ENCODE measurements at regions not wholly inside any gene's neighbourhood (a gene's known extent, or its start where the extent isn't known, plus 50 kb on each side); places are given as distances from the start of the nearest gene placed in this dataset.

DNA sequence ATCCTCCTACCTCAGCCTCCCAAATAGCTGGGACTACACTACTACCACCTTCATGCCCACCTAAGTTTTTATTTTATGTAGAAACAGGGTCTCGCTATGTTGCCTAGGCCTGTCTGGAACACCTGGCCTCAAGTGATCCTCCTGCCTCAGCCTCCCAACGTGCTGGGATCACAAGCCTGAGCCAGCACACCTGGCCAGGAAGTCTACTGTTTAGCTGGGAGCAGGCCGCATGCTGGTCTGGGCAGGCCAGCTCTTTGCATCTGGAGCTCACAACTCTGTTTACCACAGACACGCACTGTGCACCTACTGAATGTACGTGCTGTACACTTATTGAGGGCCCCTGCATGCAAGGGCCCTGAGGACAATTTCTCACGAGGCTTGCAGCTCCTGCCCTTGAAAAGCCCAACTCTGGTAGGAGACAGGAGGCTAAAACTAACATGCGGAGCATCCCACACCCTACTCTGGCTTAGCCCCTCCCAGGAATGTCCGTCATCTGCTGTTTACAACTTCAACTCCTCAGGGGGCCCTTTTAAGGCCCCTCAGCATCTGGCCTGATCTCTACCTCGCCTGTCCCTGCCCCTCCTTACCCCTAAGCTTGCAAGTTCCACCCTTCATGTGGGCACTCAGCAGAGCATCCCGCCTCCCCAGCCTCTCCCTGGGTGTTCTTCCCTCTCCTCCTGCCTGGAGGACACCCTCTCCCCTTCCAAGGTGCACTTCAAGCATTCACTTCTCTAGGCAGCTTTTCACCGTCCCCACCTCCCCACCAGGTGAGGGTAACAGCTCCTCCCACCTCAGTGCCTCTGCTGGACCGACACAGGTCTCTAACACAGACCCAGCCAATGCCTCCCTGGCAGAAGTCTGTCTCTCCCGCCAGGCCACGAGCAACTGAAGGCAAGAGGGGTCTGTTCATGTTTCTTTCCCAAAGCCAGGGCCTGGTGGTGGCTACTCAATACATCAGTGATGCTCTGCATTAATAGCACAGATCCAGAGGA is 114.2 kb upstream of the UQCRFS1 start:
- H3K9ac ChIP-seq (ENCODE audit: low read depth in 1 of 2, low read length in 2 of 2): no peak overlapping the region
- H3K9me3 ChIP-seq (ENCODE audit: control insufficient read depth in 1 of 2, low read length in 2 of 2): peaks cover 0 to 5% of the 10 kb centered on the region in 2 donors
- H3K4me3 ChIP-seq (ENCODE audit: low read depth in 1 of 2, low read length in 2 of 2): no peak overlapping the region
- no peaks in the 10 kb centered on the region for H3K27me3 ChIP-seq (ENCODE audit: control insufficient read depth in 1 of 2, insufficient read depth in 2 of 2, low read length in 2 of 2)
- no peak overlapping the region for H3K27ac ChIP-seq (ENCODE audit: low read depth, low read length)
- no peaks in the 10 kb centered on the region for H3K36me3 ChIP-seq (ENCODE audit: control insufficient read depth in 1 of 2, insufficient read depth in 2 of 2, low read length in 2 of 2)
- no peaks in the 10 kb centered on the region for H3K4me1 ChIP-seq (ENCODE audit: control insufficient read depth in 1 of 2, insufficient read depth in 2 of 2, low read length in 2 of 2)

- no peak overlapping the region for H3K27ac ChIP-seq (ENCODE audit: low read depth, low read length)
- no peak overlapping the region for H3K4me3 ChIP-seq (ENCODE audit: low read depth in 1 of 2, low read length in 2 of 2)
- H3K9me3 ChIP-seq (ENCODE audit: control insufficient read depth in 1 of 2, low read length in 2 of 2): peaks cover 0 to 5% of the 10 kb centered on the region in 2 donors
- H3K9ac ChIP-seq (ENCODE audit: low read depth in 1 of 2, low read length in 2 of 2): no peak overlapping the region
- H3K36me3 ChIP-seq (ENCODE audit: control insufficient read depth in 1 of 2, insufficient read depth in 2 of 2, low read length in 2 of 2): no peaks in the 10 kb centered on the region
- H3K27me3 ChIP-seq (ENCODE audit: control insufficient read depth in 1 of 2, insufficient read depth in 2 of 2, low read length in 2 of 2): no peaks in the 10 kb centered on the region
- no peaks in the 10 kb centered on the region for H3K4me1 ChIP-seq (ENCODE audit: control insufficient read depth in 1 of 2, insufficient read depth in 2 of 2, low read length in 2 of 2)
These were observed 115.6 kb upstream of the UQCRFS1 start for GRCh38 chr19:29328586-29328985.

DNA sequence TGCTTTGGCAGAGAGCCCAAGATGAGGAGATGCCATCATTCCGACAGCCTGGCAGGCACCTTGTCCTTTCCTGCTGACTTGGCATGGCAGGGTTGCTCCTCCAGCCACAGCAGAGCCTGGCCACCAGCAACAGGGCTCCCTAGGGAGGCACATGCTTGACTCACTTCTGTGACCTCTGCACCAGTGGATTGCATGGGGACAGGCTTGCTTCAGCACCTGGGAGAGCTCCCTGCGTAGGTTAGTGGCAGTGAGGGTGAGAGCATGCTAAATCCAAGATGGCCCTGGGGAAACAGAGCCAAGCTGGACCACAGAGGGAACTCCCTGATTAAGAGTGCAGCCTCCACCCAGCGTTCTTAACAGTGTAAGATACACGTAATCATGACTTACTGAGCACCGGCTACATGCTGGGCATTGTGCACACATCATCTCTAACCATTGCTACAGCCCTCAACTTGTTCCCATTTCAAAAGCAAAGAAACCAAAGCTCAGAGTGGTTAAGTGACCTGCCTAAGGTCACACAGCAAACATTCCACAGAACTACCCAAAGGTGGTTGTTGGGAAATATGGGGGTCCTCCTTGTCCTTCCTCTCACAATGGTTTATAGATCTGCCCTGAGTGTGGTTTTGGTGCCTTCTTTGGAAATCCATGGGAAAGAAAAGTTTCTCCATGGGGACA is 116.6 kb upstream of the UQCRFS1 start:
- Histone ChIP-seq H3K36me3 (ENCODE audit: control insufficient read depth in 1 of 2, insufficient read depth in 2 of 2, low read length in 2 of 2) (no peaks in the 10 kb centered on the region), H3K27ac (ENCODE audit: low read depth, low read length) (no peak overlapping the region), H3K4me3 (ENCODE audit: low read depth in 1 of 2, low read length in 2 of 2) (no peak overlapping the region)

GRCh38 chr19:29336425-29336824 is 123.5 kb upstream of the UQCRFS1 start:
- Histone ChIP-seq H3K36me3 (ENCODE audit: control insufficient read depth in 1 of 2, insufficient read depth in 2 of 2, low read length in 2 of 2) (no peaks in the 10 kb centered on the region), H3K9me3 (ENCODE audit: control insufficient read depth in 1 of 2, low read length in 2 of 2) (peaks cover 0 to 6% of the 10 kb centered on the region in 2 donors), H3K27me3 (ENCODE audit: control insufficient read depth in 1 of 2, insufficient read depth in 2 of 2, low read length in 2 of 2) (no peaks in the 10 kb centered on the region), H3K27ac (ENCODE audit: low read depth, low read length) (no peak overlapping the region), H3K9ac (ENCODE audit: low read depth in 1 of 2, low read length in 2 of 2) (no peak overlapping the region), H3K4me3 (ENCODE audit: low read depth in 1 of 2, low read length in 2 of 2) (no peak overlapping the region), H3K4me1 (ENCODE audit: control insufficient read depth in 1 of 2, insufficient read depth in 2 of 2, low read length in 2 of 2) (no peaks in the 10 kb centered on the region)

More for the DNA sequence above, 116.6 kb upstream of the UQCRFS1 start:
- Histone ChIP-seq H3K4me1 (ENCODE audit: control insufficient read depth in 1 of 2, insufficient read depth in 2 of 2, low read length in 2 of 2) (no peaks in the 10 kb centered on the region), H3K9me3 (ENCODE audit: control insufficient read depth in 1 of 2, low read length in 2 of 2) (peaks cover 0 to 5% of the 10 kb centered on the region in 2 donors), H3K27me3 (ENCODE audit: control insufficient read depth in 1 of 2, insufficient read depth in 2 of 2, low read length in 2 of 2) (no peaks in the 10 kb centered on the region), H3K9ac (ENCODE audit: low read depth in 1 of 2, low read length in 2 of 2) (no peak overlapping the region)

- H3K36me3 ChIP-seq (ENCODE audit: control insufficient read depth in 1 of 2, insufficient read depth in 2 of 2, low read length in 2 of 2): no peaks in the 10 kb centered on the region
- no peak overlapping the region for H3K4me3 ChIP-seq (ENCODE audit: low read depth in 1 of 2, low read length in 2 of 2)
- peaks cover 0 to 8% of the 10 kb centered on the region in 2 donors for H3K9me3 ChIP-seq (ENCODE audit: control insufficient read depth in 1 of 2, low read length in 2 of 2)
- H3K9ac ChIP-seq (ENCODE audit: low read depth in 1 of 2, low read length in 2 of 2): no peak overlapping the region
- no peak overlapping the region for H3K27ac ChIP-seq (ENCODE audit: low read depth, low read length)
- H3K4me1 ChIP-seq (ENCODE audit: control insufficient read depth in 1 of 2, insufficient read depth in 2 of 2, low read length in 2 of 2): no peaks in the 10 kb centered on the region
- no peaks in the 10 kb centered on the region for H3K27me3 ChIP-seq (ENCODE audit: control insufficient read depth in 1 of 2, insufficient read depth in 2 of 2, low read length in 2 of 2)
These were observed 124.1 kb upstream of the UQCRFS1 start for GRCh38 chr19:29337029-29337428.

DNA sequence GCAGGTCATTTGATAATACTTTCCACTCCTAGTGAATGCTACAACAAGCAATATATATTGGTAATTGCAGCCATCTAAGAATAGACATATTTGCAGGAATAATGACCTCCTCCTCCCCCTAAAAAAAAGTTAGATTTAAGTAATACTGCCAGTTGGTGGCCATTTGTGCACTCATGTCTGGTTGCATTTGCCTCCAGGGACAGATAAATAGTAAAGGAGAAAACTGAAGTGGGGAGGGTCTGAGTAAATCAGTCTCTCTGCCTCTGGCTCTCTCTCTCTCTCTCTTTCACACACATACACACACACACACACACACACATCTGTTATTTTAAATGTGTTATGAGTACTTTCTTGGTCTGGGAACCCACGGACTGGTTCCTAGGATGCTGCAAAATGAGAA is 125.5 kb upstream of the UQCRFS1 start:
- no peaks in the 10 kb centered on the region for H3K36me3 ChIP-seq (ENCODE audit: control insufficient read depth in 1 of 2, insufficient read depth in 2 of 2, low read length in 2 of 2)
- H3K27ac ChIP-seq (ENCODE audit: low read depth, low read length): no peak overlapping the region
- H3K9ac ChIP-seq (ENCODE audit: low read depth in 1 of 2, low read length in 2 of 2): no peak overlapping the region
- H3K27me3 ChIP-seq (ENCODE audit: control insufficient read depth in 1 of 2, insufficient read depth in 2 of 2, low read length in 2 of 2): no peaks in the 10 kb centered on the region
- H3K9me3 ChIP-seq (ENCODE audit: control insufficient read depth in 1 of 2, low read length in 2 of 2): peaks cover 0 to 8% of the 10 kb centered on the region in 2 donors
- no peak overlapping the region for H3K4me3 ChIP-seq (ENCODE audit: low read depth in 1 of 2, low read length in 2 of 2)
- no peaks in the 10 kb centered on the region for H3K4me1 ChIP-seq (ENCODE audit: control insufficient read depth in 1 of 2, insufficient read depth in 2 of 2, low read length in 2 of 2)

DNA sequence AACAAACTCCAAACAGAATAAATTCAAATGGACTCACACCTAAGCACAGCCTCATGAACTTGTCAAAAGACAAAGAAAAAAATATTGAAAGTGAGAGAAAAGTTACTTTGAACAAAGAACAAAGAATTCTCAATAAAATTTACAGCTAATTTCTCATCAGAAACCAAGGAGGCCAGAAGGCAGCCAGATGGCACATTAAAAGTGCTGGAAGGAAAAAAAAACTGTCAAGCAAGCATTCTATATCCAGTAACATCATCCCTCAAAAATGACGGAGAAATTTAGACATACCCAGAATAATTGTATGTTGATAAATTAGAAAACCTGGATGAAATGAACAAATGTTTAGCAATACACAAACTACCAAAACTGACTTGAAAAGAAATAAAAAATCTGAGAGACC is 129.8 kb upstream of the UQCRFS1 start:
- Histone ChIP-seq H3K9me3 (ENCODE audit: control insufficient read depth in 1 of 2, low read length in 2 of 2) (peaks cover 4 to 13% of the 10 kb centered on the region in 2 donors), H3K4me1 (ENCODE audit: control insufficient read depth in 1 of 2, insufficient read depth in 2 of 2, low read length in 2 of 2) (no peaks in the 10 kb centered on the region), H3K27me3 (ENCODE audit: control insufficient read depth in 1 of 2, insufficient read depth in 2 of 2, low read length in 2 of 2) (no peaks in the 10 kb centered on the region), H3K27ac (ENCODE audit: low read depth, low read length) (no peak overlapping the region), H3K36me3 (ENCODE audit: control insufficient read depth in 1 of 2, insufficient read depth in 2 of 2, low read length in 2 of 2) (no peaks in the 10 kb centered on the region), H3K4me3 (ENCODE audit: low read depth in 1 of 2, low read length in 2 of 2) (no peak overlapping the region), H3K9ac (ENCODE audit: low read depth in 1 of 2, low read length in 2 of 2) (no peak overlapping the region)

DNA sequence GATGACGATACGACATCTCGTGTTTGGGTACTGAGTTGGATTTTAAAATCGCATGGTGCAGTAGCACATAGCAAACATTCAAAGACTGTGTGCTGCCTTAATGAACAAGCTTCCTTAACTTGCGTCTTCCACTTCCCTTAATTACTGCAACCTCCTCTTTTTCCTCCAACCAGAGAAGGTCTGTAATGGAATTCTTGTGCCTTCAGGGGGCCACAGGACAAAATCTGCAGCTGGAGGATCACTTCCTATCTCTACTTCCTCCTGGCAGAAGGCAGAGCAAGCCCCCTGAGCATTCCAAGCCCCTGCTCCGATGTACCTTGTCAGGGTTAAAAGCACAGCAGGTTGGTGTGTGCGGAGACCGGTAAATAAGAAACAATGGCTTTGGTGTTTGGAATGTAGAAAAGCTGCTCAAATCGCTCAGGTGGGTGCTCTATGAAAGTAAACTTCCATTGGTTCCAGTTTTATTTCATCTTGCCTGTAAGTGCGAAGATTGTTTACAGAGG is 151.3 kb upstream of the UQCRFS1 start:
- no peaks in the 10 kb centered on the region for H3K36me3 ChIP-seq (ENCODE audit: control insufficient read depth in 1 of 2, insufficient read depth in 2 of 2, low read length in 2 of 2)
- no peak overlapping the region for H3K4me3 ChIP-seq (ENCODE audit: low read depth in 1 of 2, low read length in 2 of 2)
- no peak overlapping the region for H3K9ac ChIP-seq (ENCODE audit: low read depth in 1 of 2, low read length in 2 of 2)
- H3K9me3 ChIP-seq (ENCODE audit: control insufficient read depth in 1 of 2, low read length in 2 of 2): peaks cover 0 to 4% of the 10 kb centered on the region in 2 donors
- peaks cover 0 to 3% of the 10 kb centered on the region in 2 donors for H3K27me3 ChIP-seq (ENCODE audit: control insufficient read depth in 1 of 2, insufficient read depth in 2 of 2, low read length in 2 of 2)
- H3K4me1 ChIP-seq (ENCODE audit: control insufficient read depth in 1 of 2, insufficient read depth in 2 of 2, low read length in 2 of 2): no peaks in the 10 kb centered on the region
- H3K27ac ChIP-seq (ENCODE audit: low read depth, low read length): no peak overlapping the region

- no peaks in the 10 kb centered on the region for H3K4me1 ChIP-seq (ENCODE audit: control insufficient read depth in 1 of 2, insufficient read depth in 2 of 2, low read length in 2 of 2)
These were observed 152.0 kb upstream of the UQCRFS1 start for GRCh38 chr19:29364999-29365398.

DNA sequence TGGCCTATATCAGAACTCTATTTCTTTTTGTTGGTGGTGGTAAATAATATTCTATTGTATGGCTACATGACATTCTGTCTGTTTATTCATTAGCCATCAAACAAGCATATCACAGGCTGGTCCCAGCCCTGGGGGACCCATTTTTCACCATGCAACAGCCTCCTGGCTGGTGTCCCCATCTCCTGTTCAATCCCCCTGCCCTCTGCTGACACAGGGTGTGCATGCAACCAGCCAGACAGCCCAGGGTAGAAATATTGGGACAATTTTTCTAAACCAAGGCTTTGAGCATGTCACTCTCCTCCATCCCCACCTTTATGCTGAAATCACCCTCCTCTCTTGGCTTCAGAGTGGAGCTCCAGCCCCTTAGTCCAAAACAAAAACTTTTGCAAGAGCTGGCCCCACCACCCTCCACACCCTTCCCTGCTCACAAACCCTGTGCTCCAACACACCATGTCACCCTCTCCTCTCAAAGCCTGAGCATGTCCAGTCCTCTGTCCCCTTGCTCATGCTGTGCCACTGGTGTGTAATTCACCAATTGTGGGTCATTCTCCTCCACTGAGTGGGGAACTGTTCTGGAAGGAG is 153.0 kb upstream of the UQCRFS1 start:
- peaks cover 0 to 3% of the 10 kb centered on the region in 2 donors for H3K27me3 ChIP-seq (ENCODE audit: control insufficient read depth in 1 of 2, insufficient read depth in 2 of 2, low read length in 2 of 2)
- no peak overlapping the region for H3K4me3 ChIP-seq (ENCODE audit: low read depth in 1 of 2, low read length in 2 of 2)
- no peaks in the 10 kb centered on the region for H3K4me1 ChIP-seq (ENCODE audit: control insufficient read depth in 1 of 2, insufficient read depth in 2 of 2, low read length in 2 of 2)
- no peak overlapping the region for H3K9ac ChIP-seq (ENCODE audit: low read depth in 1 of 2, low read length in 2 of 2)
- H3K36me3 ChIP-seq (ENCODE audit: control insufficient read depth in 1 of 2, insufficient read depth in 2 of 2, low read length in 2 of 2): no peaks in the 10 kb centered on the region
- peaks cover 0 to 4% of the 10 kb centered on the region in 2 donors for H3K9me3 ChIP-seq (ENCODE audit: control insufficient read depth in 1 of 2, low read length in 2 of 2)
- H3K27ac ChIP-seq (ENCODE audit: low read depth, low read length): no peak overlapping the region

More at GRCh38 chr19:29364999-29365398, 152.0 kb upstream of the UQCRFS1 start:
- H3K9me3 ChIP-seq (ENCODE audit: control insufficient read depth in 1 of 2, low read length in 2 of 2): peaks cover 0 to 4% of the 10 kb centered on the region in 2 donors
- H3K4me3 ChIP-seq (ENCODE audit: low read depth in 1 of 2, low read length in 2 of 2): no peak overlapping the region
- H3K9ac ChIP-seq (ENCODE audit: low read depth in 1 of 2, low read length in 2 of 2): no peak overlapping the region
- no peak overlapping the region for H3K27ac ChIP-seq (ENCODE audit: low read depth, low read length)
- peaks cover 0 to 3% of the 10 kb centered on the region in 2 donors for H3K27me3 ChIP-seq (ENCODE audit: control insufficient read depth in 1 of 2, insufficient read depth in 2 of 2, low read length in 2 of 2)
- no peaks in the 10 kb centered on the region for H3K36me3 ChIP-seq (ENCODE audit: control insufficient read depth in 1 of 2, insufficient read depth in 2 of 2, low read length in 2 of 2)

Measured in duodenal mucosa (tissue), 2 donors.